ENCODE measurements at regions not wholly inside any gene's neighbourhood (a gene's known extent, or its start where the extent isn't known, plus 50 kb on each side); places are given as distances from the start of the nearest gene placed in this dataset.

- no peak for TF ChIP-seq CTCF (conservative IDR thresholded peaks at IDR 0.05; ENCODE audit: low read depth, low read length)
- DNase-seq (ENCODE audit: low read depth), result no peak
Measured at GRCh38 chr6:168728056-168728455, 287.1 kb downstream of the SMOC2 start.

GRCh38 chr6:168726312-168726856, 285.4 kb downstream of the SMOC2 start:
- H3K4me3 ChIP-seq (ENCODE audit: low read length), result no peak overlapping the region
- TF ChIP-seq CTCF (conservative IDR thresholded peaks at IDR 0.05; ENCODE audit: low read depth, low read length), result no peak
- no peak for DNase-seq (ENCODE audit: low read depth)

More at GRCh38 chr6:168728056-168728455, 287.1 kb downstream of the SMOC2 start:
- no peak overlapping the region for H3K4me3 ChIP-seq (ENCODE audit: low read length)

DNA sequence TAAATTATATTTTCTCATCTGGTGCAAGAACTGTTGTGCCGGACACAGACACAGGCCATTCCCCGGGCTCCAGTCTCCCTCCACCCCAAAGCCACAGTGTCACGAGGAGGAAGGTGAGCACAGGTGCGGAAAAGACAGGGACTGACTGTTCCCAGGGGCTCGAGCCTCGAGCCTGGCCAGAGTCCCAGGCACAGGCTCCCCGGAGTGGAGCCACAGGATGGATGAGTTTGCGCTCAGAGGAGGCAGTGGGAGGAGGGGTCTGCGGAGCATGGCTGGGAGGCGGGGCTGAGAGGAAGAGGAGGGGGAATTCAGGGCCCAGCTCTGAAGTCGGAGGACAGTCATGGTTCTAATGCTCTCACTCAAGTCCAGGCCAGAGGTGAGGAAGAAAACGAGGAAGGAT, 284.8 kb downstream of the SMOC2 start:
- no peak for DNase-seq (ENCODE audit: low read depth)
- H3K4me3 ChIP-seq (ENCODE audit: low read length), result no peak overlapping the region
- TF ChIP-seq CTCF (conservative IDR thresholded peaks at IDR 0.05; ENCODE audit: low read depth, low read length), result no peak

- no peak for TF ChIP-seq CTCF (conservative IDR thresholded peaks at IDR 0.05; ENCODE audit: low read depth, low read length)
Measured at GRCh38 chr6:168724669-168725570, 283.9 kb downstream of the SMOC2 start.

DNA sequence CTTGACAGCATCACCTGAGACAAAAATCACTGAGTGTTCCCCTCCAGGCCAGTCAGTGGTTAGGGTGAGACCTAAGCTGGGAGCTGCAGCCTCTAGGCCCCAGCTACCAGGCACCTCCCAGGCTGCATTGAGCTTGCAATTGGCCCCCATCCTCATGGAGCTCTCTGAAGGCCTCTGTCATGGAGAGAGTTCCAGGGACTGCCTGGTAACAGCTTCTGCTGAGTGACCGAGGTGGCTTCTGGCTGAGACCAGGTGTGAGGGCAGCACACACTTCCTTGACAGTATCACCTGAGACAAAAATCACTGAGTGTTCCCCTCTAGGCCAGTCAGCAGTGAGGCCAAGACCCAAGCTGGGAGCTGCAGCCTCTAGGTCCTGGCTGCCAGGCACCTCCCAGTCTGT, 283.0 kb downstream of the SMOC2 start:
- H3K4me3 ChIP-seq (ENCODE audit: low read length), result no peak overlapping the region
- no peak for DNase-seq (ENCODE audit: low read depth)
- no peak for TF ChIP-seq CTCF (conservative IDR thresholded peaks at IDR 0.05; ENCODE audit: low read depth, low read length)

More at GRCh38 chr6:168724669-168725570, 283.9 kb downstream of the SMOC2 start:
- DNase-seq (ENCODE audit: low read depth), result no peak
- H3K4me3 ChIP-seq (ENCODE audit: low read length), result no peak overlapping the region

DNA sequence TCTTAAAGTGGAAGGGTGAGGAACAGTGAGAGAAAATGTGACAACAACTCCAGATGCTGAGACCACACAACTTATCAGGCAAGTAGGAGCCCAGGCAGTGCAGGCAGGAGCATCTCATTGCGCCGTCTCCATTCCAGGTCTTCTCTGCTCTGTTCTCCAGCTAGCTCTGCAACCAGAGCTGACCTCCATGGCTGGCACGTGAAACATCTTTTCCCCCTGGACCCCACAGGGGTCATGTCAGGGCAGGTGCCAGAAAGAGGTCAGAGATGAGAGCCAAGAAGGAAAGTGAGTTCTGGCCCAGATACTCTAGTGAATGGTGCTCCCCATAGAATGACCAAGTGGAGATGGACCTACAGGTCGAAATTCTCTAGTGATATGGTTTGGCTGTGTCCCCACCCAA, 281.4 kb downstream of the SMOC2 start:
- H3K4me3 ChIP-seq (ENCODE audit: low read length), result no peak overlapping the region
- DNase-seq (ENCODE audit: low read depth), result no peak
- no peak for TF ChIP-seq CTCF (conservative IDR thresholded peaks at IDR 0.05; ENCODE audit: low read depth, low read length)

DNA sequence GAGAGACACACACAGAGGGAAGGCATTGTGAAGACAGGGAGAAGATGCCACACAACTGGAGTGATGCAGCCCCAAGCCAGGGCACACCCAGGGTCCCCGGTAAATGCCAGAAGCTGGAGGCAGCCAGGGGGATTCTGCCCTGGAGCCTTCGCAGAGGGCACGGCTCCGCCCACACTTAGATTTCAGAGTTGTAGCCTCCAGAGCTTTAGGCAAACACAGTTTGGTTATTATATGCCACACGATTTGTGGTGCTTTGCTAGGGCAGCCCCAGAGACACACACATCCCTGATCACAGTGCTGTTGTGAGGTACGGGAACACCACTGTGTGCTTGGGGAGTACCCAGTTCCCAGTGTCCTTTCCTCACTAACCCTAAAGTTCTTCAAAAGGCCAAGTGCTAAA, 280.6 kb downstream of the SMOC2 start:
- no peak overlapping the region for H3K4me3 ChIP-seq (ENCODE audit: low read length)
- no peak for TF ChIP-seq CTCF (conservative IDR thresholded peaks at IDR 0.05; ENCODE audit: low read depth, low read length)
- DNase-seq (ENCODE audit: low read depth), result no peak

Data from retinal pigment epithelial cell (primary cell).